GM21367 (cell line): ENCODE measurements at regions not wholly inside any gene's neighbourhood (a gene's known extent, or its start where the extent isn't known, plus 50 kb on each side); places are given as distances from the start of the nearest gene placed in this dataset.
"Not testable (repeated sequence)": the region's sequence is repeated elsewhere in the genome, so short reads cannot be mapped to it uniquely, and the experiment has no call there.

ENCODE experiments used
- ATAC-seq: cut with Tn5 transposase; IDR thresholded peaks from one replicate; pipeline ENCODE4 v1.9.1; 2021; ENCODE audit not compliant: unreplicated experiment

- no peak for ATAC-seq
These were observed 51.9 kb upstream of the PTPRJ start for GRCh38 chr11:47928426-47928825.

- ATAC-seq: no peak
These were observed 56.1 kb upstream of the PTPRJ start for GRCh38 chr11:47924184-47924691.

GRCh38 chr11:47923667-47924066, 56.7 kb upstream of the PTPRJ start:
- no peak for ATAC-seq

DNA sequence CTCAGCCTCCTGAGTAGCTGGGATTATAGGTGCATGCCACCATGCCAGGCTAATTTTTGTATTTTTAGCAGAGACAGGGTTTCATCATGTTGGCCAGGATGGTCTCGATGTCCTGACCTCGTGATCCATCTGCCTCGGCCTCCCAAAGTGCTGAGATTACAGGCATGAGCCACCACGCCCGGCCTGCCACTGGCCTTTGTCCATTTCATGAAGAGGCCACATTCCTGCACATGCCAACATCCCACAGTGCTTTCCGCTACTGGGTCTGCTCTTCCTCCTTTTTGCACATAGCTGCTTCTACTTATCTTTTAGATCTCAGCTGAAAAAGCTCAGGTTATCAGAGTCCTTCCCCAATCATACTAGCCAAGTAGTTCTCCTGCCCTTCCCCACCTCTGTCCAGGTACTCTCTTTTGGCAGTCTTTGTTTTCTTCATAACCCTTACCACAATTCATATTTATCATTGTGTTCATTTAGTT, 59.2 kb upstream of the PTPRJ start:
- ATAC-seq: not testable (repeated sequence)

GRCh38 chr11:47918882-47919495, 61.4 kb upstream of the PTPRJ start:
- no peak for ATAC-seq

DNA sequence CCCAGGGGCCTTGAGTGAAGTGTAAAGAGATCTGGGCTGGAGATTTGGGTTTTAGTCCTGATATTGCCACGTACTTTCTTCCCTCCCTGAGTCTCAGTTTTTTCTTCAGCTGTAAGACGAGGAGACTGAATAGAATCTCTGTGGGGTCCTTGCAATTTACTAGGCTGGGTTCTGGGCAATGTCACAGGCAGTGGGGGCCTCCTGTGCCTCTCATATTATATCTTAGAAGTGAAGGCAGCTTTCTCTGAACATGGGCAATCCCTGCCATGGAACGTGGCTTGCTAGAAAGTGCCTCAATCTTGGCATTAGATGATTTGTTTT, 62.0 kb upstream of the PTPRJ start:
- ATAC-seq: no peak

GRCh38 chr11:47917599-47918369, 62.6 kb upstream of the PTPRJ start:
- ATAC-seq: no peak

- ATAC-seq: no peak
These were observed 64.0 kb upstream of the PTPRJ start for GRCh38 chr11:47916361-47916841.

- no peak for ATAC-seq
These were observed 64.6 kb upstream of the PTPRJ start for GRCh38 chr11:47915783-47916182.

GRCh38 chr11:47915374-47915773, 65.0 kb upstream of the PTPRJ start:
- no peak for ATAC-seq

DNA sequence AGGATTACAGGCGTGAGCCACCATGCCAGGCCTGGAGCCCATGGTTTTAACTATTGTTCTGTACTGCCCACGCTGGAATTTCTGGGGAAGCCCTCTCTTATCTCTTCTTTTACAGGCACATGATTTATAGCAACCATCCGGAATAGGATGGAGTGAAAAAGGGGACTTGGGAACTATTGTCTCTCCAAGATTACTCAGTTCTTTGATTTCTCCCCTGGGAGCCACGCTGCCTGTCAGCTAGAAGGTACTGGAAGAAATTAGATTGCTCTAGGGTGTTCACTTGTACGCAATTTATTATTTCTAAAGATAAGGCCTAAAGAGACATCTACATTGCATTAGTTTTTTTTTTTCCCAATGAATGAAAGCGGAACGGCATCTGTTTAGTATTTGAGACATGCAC, 65.6 kb upstream of the PTPRJ start:
- ATAC-seq: no peak

DNA sequence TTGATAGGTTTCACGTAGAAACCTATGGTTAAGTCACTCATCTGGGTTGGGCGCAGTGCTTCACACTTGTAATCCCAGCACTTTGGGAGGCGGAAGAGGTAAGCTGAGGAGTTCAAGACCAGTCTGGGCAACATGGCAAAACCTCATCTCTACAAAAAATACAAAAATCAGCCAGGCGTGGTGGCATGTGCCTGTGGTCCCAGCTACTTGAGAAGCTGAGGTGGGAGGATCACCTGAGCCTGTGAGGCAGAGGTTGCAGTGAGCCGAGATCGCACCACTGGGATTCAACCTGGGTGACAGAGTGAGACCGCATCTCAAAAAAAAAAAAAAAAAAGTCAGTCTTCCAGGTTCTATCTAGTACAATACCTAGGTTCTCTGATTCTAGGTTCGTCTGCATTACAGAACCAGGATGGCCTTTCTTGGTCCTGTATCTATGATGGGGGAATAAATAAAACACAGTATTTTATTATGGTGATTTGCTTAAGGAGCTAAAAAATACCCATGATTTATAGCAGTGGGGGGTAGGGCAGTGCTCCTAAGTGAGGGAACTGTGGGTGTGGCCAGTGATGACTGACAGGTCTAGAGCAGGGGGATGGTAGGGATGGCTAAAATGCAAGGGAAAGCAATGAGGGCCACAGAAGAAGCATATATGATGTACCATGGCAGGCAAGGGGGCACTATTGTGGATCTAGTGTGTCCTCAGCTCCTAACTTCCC, 65.5 kb upstream of the NUP160 start:
- no peak for ATAC-seq

- ATAC-seq: no peak
These were observed 64.8 kb upstream of the NUP160 start for GRCh38 chr11:47912843-47913437.

DNA sequence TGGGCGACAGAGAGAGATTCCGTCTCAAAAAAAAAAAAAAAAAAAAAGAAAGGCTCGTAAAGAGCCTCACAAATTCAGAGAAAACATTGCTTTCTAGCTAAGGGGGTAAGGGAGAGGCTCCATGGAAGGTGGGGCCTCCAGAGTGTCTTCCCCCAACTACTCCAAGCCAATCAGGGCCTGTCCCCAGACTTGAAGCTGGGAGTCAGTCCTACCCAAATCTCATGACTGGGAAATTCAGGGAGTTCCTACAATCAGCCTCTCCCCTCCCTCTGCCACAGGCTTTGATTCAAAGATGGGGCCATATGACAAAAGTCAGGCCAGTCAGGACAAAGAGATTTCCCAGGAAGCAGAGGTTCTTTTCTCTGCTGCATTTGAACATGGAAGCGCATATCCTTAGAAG, 63.0 kb upstream of the NUP160 start:
- ATAC-seq: no peak

GRCh38 chr11:47908198-47908597, 60.0 kb upstream of the NUP160 start:
- no peak for ATAC-seq

DNA sequence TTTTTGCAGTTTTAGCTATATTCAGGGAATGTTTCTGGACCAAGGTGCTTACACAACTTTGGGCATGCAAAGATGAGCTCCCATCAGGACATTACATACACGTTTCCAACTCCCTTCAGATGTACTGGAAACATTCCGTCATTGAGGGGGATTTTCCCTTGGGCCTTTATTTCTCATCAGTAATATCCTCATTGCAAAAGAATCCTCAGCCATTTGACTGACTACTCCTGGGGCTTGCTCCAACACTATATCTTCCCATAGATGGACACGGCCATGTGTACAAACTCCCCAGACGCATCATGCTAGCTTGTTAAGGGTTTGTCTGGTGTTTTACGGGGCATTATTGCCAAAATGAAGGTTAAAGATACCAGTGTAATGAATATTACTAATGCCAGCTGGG, 59.3 kb upstream of the NUP160 start:
- no peak for ATAC-seq

DNA sequence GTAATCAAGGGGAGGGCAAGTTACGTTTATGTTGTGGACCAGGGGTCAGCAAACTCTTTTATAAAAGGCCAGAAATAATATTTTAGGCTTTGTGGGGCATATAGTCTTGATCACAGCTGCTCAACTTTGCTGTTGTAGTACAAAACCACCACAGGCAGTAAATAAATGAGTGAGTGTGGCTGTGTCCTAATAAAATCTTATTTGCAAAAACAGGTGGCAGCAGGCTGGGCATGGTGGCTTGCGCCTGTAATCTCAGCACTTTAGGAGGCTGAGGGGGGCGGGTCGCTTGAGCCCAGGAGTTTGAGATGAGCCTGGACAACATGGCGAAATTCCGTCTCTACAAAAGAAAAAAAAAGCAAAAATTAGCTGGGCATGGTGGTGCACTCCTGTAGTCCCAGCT, 57.9 kb upstream of the NUP160 start:
- ATAC-seq: no peak

DNA sequence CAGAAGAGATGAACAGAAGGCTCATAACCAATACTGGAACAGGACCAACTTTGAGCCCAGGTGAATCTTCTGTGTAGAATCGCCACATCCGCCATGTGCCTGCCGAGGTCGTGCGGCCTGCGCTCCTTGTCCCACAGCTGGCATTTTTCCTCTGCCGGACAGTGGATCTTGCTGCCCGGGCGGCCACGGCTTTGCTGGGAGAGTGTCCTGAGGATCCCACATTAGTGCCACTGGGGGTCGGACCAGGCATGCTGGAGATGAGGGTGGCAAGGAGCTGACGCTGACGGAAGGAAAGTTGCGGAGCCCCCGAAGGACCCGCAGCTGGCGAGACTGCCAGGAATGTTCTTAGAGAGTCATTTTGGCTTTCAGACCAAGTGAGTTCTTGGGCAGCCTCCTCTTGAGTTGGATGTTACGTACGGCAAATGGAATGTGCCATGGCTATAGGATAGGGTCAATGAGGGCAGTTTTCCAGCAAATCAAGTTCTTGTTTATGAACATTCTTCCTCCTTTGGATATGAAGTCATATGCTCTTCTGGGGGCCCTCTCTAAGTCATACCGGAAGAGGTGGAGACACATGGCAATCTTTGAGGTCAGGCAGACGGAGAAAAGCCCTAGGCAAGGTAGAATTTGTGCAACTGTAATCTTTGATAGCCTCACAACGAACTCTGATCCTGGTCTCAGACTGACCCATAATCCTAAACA, 57.4 kb upstream of the NUP160 start:
- no peak for ATAC-seq

- no peak for ATAC-seq
These were observed 56.7 kb upstream of the NUP160 start for GRCh38 chr11:47904808-47905207.

- ATAC-seq: no peak
These were observed 55.9 kb upstream of the NUP160 start for GRCh38 chr11:47904048-47904447.

- peak; percentile 97 for ATAC-seq
These were observed 51.7 kb upstream of the NUP160 start for GRCh38 chr11:47899801-47900200.
